Transverse colon (tissue), 4 donors: ENCODE measurements at regions not wholly inside any gene's neighbourhood (a gene's known extent, or its start where the extent isn't known, plus 50 kb on each side); places are given as distances from the start of the nearest gene placed in this dataset.

Experiments used
- CTCF ChIP-seq, 5 experiments: fragments of 200-600 bp in 3 of 5; fragments of 450-650 bp in 2 of 5; sonication (generic) in 3 of 5; IDR thresholded peaks; 1 replicate in 2 of 5; 2 replicates in 3 of 5; pipeline ENCODE4 v1.5.1; 2016 to 2017; ENCODE audit warnings: antibody characterized with exemption in 5 of 5, inconsistent platforms in 3 of 5, mild to moderate bottlenecking in 2 of 5, moderate library complexity in 1 of 5
- EP300 ChIP-seq: sonication (generic); formaldehyde crosslinking; IDR thresholded peaks from one replicate; pipeline ENCODE4 v1.6.1; 2017; ENCODE audit warnings: antibody characterized with exemption, low read depth
- POLR2AphosphoS5 ChIP-seq, 3 donors: sonication (generic); formaldehyde crosslinking; IDR thresholded peaks; one replicate each; pipeline ENCODE4 v1.6.1; 2016; ENCODE audit warnings: antibody characterized with exemption in 3 of 3

- TF ChIP-seq CTCF (IDR thresholded peaks at IDR 0.05) (no peak), POLR2AphosphoS5 (IDR thresholded peaks at IDR 0.05) (no peak), EP300 (no peak)
Measured at GRCh38 chr12:77251799-77252198, 186.4 kb upstream of the E2F7 start.
